HEK293 (cell line): ENCODE measurements at regions not wholly inside any gene's neighbourhood (a gene's known extent, or its start where the extent isn't known, plus 50 kb on each side); places are given as distances from the start of the nearest gene placed in this dataset.

ENCODE experiments used
- CTCF ChIP-seq: fragments of 450-650 bp; formaldehyde crosslinking; IDR thresholded peaks from 2 replicates; pipeline ENCODE4 v1.5.1; 2016; ENCODE audit warnings: missing biosample characterization, missing genetic modification characterization
- MEIS1 ChIP-seq: sonication (generic); formaldehyde crosslinking; IDR thresholded peaks from 2 replicates; pipeline ENCODE4 v1.8.1; 2022; ENCODE audit warnings: missing genetic modification reagents, mild to moderate bottlenecking, borderline replicate concordance
- REST ChIP-seq: fragments of 450-650 bp; formaldehyde crosslinking; IDR thresholded peaks from 2 replicates; pipeline ENCODE4 v1.5.1; 2016; ENCODE audit warnings: missing biosample characterization, missing genetic modification characterization
- SETDB1 ChIP-seq: IDR thresholded peaks from one replicate; pipeline ENCODE4 v1.6.1; 2017; ENCODE audit warnings: mild to moderate bottlenecking, low read length, moderate library complexity, mixed read lengths; ENCODE audit not compliant: insufficient read length
- TCF7L2 ChIP-seq: IDR thresholded peaks from 2 replicates; pipeline ENCODE4 v1.6.1; 2011; ENCODE audit warnings: low read depth, mild to moderate bottlenecking, inconsistent platforms, low read length, moderate library complexity, borderline replicate concordance
- ZFP41 ChIP-seq: fragments of 450-650 bp; formaldehyde crosslinking; IDR thresholded peaks from 2 replicates; pipeline ENCODE4 v1.5.1; 2016; ENCODE audit warnings: missing biosample characterization, missing genetic modification characterization, borderline replicate concordance
- ZNF114 ChIP-seq: fragments of 450-650 bp; formaldehyde crosslinking; IDR thresholded peaks from 2 replicates; pipeline ENCODE4 v1.5.0; 2017; ENCODE audit warnings: missing biosample characterization, missing genetic modification characterization
- ZNF155 ChIP-seq: fragments of 450-650 bp; formaldehyde crosslinking; IDR thresholded peaks from 2 replicates; pipeline ENCODE4 v1.5.1; 2016; ENCODE audit warnings: missing biosample characterization, missing genetic modification characterization
- ZNF174 ChIP-seq: fragments of 450-650 bp; formaldehyde crosslinking; IDR thresholded peaks from 2 replicates; pipeline ENCODE4 v1.5.0; 2017; ENCODE audit warnings: missing biosample characterization, mild to moderate bottlenecking, missing genetic modification characterization
- ZNF211 ChIP-seq: fragments of 450-650 bp; formaldehyde crosslinking; IDR thresholded peaks from 2 replicates; pipeline ENCODE4 v1.5.1; 2016; ENCODE audit warnings: low read depth, missing biosample characterization, missing genetic modification characterization
- ZNF280D ChIP-seq: fragments of 450-650 bp; formaldehyde crosslinking; IDR thresholded peaks from 2 replicates; pipeline ENCODE4 v1.5.1; 2016; ENCODE audit warnings: missing biosample characterization, missing genetic modification characterization
- ZNF302 ChIP-seq: fragments of 450-650 bp; formaldehyde crosslinking; IDR thresholded peaks from 2 replicates; pipeline ENCODE4 v1.5.1; 2016; ENCODE audit warnings: missing biosample characterization, missing genetic modification characterization, low read depth
- ZNF513 ChIP-seq: fragments of 450-650 bp; IDR thresholded peaks from 2 replicates; pipeline ENCODE4 v1.5.1; 2018; ENCODE audit warnings: missing biosample characterization, missing genetic modification characterization
- ZNF658 ChIP-seq: fragments of 450-650 bp; formaldehyde crosslinking; IDR thresholded peaks from 2 replicates; pipeline ENCODE4; 2016; ENCODE audit warnings: missing biosample characterization, missing genetic modification characterization

DNA sequence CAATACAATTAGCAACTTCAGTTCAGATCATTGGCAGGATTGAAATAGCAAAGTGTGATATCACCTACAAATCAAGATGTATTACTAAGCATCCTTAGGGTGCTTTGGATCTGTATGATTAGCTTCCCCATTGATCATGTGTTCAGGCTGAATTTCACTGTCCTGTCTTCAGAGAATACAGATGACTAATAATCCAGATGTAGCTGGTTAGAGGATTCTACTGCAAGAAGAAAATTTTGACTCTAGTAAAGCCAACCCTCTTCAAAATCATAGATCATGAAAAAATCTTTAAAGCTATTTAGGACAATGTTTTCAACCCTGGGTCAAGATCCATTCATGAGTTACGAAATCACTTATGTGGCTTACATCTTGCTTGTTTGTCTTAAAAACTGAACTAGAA, 184.4 kb downstream of the PTGER3 start:
- TF ChIP-seq CTCF (tag by site-specific recombination) (no peak), ZNF114 (tag by site-specific recombination) (no peak), ZFP41 (tag by site-specific recombination) (no peak), ZNF155 (tag by site-specific recombination) (no peak), ZNF211 (no peak), ZNF513 (tag by site-specific recombination) (no peak), ZNF302 (tag by site-specific recombination) (no peak), ZNF658 (tag by site-specific recombination) (no peak), TCF7L2 (no peak), MEIS1 (no peak), ZNF174 (tag by site-specific recombination) (no peak), REST (tag by site-specific recombination) (no peak), SETDB1 (no peak), ZNF280D (tag by site-specific recombination) (no peak)
